HCT116 (cell line): ENCODE measurements at regions not wholly inside any gene's neighbourhood (a gene's known extent, or its start where the extent isn't known, plus 50 kb on each side); places are given as distances from the start of the nearest gene placed in this dataset.

ENCODE experiments used
- ATAC-seq: fragments of 200-7000 bp; cut with Tn5 transposase; 2 replicates; pipeline ENCODE4 v1.9.1; 2020; ENCODE audit warnings: mild to moderate bottlenecking, moderate library complexity
- BruUV-seq: library from RNA; stranded (reverse); fragments of 400-500 nt; replicated peaks from 2 replicates; lab custom pipeline; 2021; lab: Mats Ljungman, UMichigan
- CTCF ChIA-PET: fragments of 300-600 bp; sonication (Branson Sonifier 250); formaldehyde crosslinking; loops from one replicate; lab custom pipeline; 2021; ENCODE audit warnings: antibody characterized with exemption; lab: Charles Lee
- POLR2A ChIA-PET: fragments of 300-600, 350-600 bp; sonication (Branson Sonifier 250); formaldehyde crosslinking; loops from one replicate; lab custom pipeline; 2021; ENCODE audit warnings: antibody characterized with exemption; lab: Charles Lee
- RAD21 ChIA-PET, 2 experiments: fragments of 300-600 bp; sonication (Branson Sonifier 250); formaldehyde crosslinking; loops; one replicate each; lab custom pipeline; 2023; ENCODE audit warnings: low total read pairs in 2 of 2; ENCODE audit not compliant: uncharacterized antibody in 2 of 2, unreplicated experiment in 2 of 2, low non-redundant PET in 1 of 2; lab: Charles Lee
- DNase-seq: peaks from one replicate; pipeline ENCODE4 v3.0.0-alpha.2; 2010; ENCODE audit warnings: low read depth, low spot score
- H2AFZ ChIP-seq: fragments of 200-600 bp; shearing (Covaris generic), sonication (generic); 2 replicates; pipeline ENCODE4 v1.6.1; 2017; ENCODE audit warnings: low read depth, mixed run types, mixed read lengths, antibody characterized with exemption, low read length; ENCODE audit not compliant: poor library complexity, severe bottlenecking
- H3K27ac ChIP-seq: 2 replicates; pipeline ENCODE4 v1.5.1; 2012; ENCODE audit warnings: low read depth, low read length
- H3K27me3 ChIP-seq: fragments of 200-600 bp; sonication (generic); 2 replicates; pipeline ENCODE4 v1.6.1; 2016; ENCODE audit warnings: mixed run types, low read length, mixed read lengths; ENCODE audit not compliant: insufficient read depth
- H3K36me3 ChIP-seq, 2 experiments: fragments of 200-500 bp in 1 of 2; fragments of 200-600 bp in 1 of 2; sonication (Bioruptor generic) in 1 of 2; sonication (generic) in 1 of 2; 2 replicates each; pipeline versions ENCODE4 v1.5.1 to v1.6.1; 2014 to 2016; ENCODE audit warnings: low read length in 2 of 2, inconsistent platforms in 1 of 2, mixed read lengths in 1 of 2, mixed run types in 1 of 2; ENCODE audit not compliant: insufficient read depth in 2 of 2, control insufficient read depth in 1 of 2
- H3K4me1 ChIP-seq, 2 experiments: fragments of 200-600 bp in 1 of 2; sonication (generic) in 1 of 2; 2 replicates each; pipeline versions ENCODE4 v1.5.1 to v1.6.1; 2012 to 2017; ENCODE audit warnings: low read length in 2 of 2, inconsistent platforms in 1 of 2, mild to moderate bottlenecking in 1 of 2, mixed read lengths in 1 of 2, mixed run types in 1 of 2, moderate library complexity in 1 of 2; ENCODE audit not compliant: insufficient read depth in 2 of 2, control insufficient read depth in 1 of 2
- H3K4me2 ChIP-seq: fragments of 200-600 bp; sonication (generic); 2 replicates; pipeline ENCODE4 v1.6.1; 2017; ENCODE audit warnings: mixed run types, low read length, mixed read lengths
- H3K4me3 ChIP-seq, 2 experiments: fragments of 200-600 bp in 1 of 2; sonication (generic) in 1 of 2; replicated peaks in 1 of 2; 2 replicates each; pipeline ENCODE4 v1.5.1; 2011 to 2016; ENCODE audit warnings: low read length in 2 of 2, control low read depth in 1 of 2, low read depth in 1 of 2, mild to moderate bottlenecking in 1 of 2, mixed read lengths in 1 of 2, mixed run types in 1 of 2
- H3K79me2 ChIP-seq: fragments of 200-600 bp; sonication (generic); 2 replicates; pipeline ENCODE4 v1.6.1; 2017; ENCODE audit warnings: mild to moderate bottlenecking, mixed run types, low read length, moderate library complexity, mixed read lengths; ENCODE audit not compliant: insufficient read depth
- H3K9ac ChIP-seq: fragments of 200-600 bp; sonication (generic); 2 replicates; pipeline ENCODE4 v1.6.1; 2016; ENCODE audit warnings: low read length, mixed read lengths
- H3K9me2 ChIP-seq: fragments of 200-600 bp; sonication (generic), shearing (Covaris generic); 2 replicates; pipeline ENCODE4 v1.6.1; 2017; ENCODE audit warnings: mixed run types, mild to moderate bottlenecking, moderate library complexity; ENCODE audit not compliant: insufficient read depth
- H3K9me3 ChIP-seq, 2 experiments: fragments of 200-500 bp in 1 of 2; fragments of 200-600 bp in 1 of 2; sonication (Bioruptor generic) in 1 of 2; sonication (generic) in 1 of 2; 2 replicates each; pipeline ENCODE4 v1.6.1; 2014 to 2017; ENCODE audit warnings: low read length in 2 of 2, mixed read lengths in 2 of 2, inconsistent platforms in 1 of 2, low read depth in 1 of 2, mild to moderate bottlenecking in 1 of 2, mixed run types in 1 of 2, moderate library complexity in 1 of 2; ENCODE audit not compliant: control insufficient read depth in 1 of 2, insufficient read depth in 1 of 2
- H4K20me1 ChIP-seq: fragments of 200-600 bp; sonication (generic), shearing (Covaris generic); 2 replicates; pipeline ENCODE4 v1.6.1; 2017; ENCODE audit warnings: mixed run types, mild to moderate bottlenecking, moderate library complexity; ENCODE audit not compliant: insufficient read depth
- CBX3 ChIP-seq: IDR thresholded peaks from 2 replicates; pipeline ENCODE4 v1.6.1; 2012; ENCODE audit warnings: low read depth
- EGR1 ChIP-seq: IDR thresholded peaks from 2 replicates; pipeline ENCODE4 v1.6.1; 2012; ENCODE audit warnings: low read depth
- ELF1 ChIP-seq: IDR thresholded peaks from 2 replicates; pipeline ENCODE4 v1.6.1; 2012; ENCODE audit warnings: low read depth, borderline replicate concordance
- EZH2 ChIP-seq: fragments of 200-600 bp; sonication (generic); IDR thresholded peaks from 2 replicates; pipeline ENCODE4 v1.6.1; 2017; ENCODE audit warnings: antibody characterized with exemption, mixed run types
- EZH2phosphoT487 ChIP-seq: fragments of 200-600 bp; IDR thresholded peaks from 2 replicates; pipeline ENCODE4 v1.6.1; 2018; ENCODE audit warnings: antibody characterized with exemption, borderline replicate concordance
- FOSL1 ChIP-seq: IDR thresholded peaks from 2 replicates; pipeline ENCODE4 v1.6.1; 2012; ENCODE audit warnings: low read depth
- JUND ChIP-seq: IDR thresholded peaks from 2 replicates; pipeline ENCODE4 v1.6.1; 2012
- POLR2A ChIP-seq: IDR thresholded peaks from 2 replicates; pipeline ENCODE4 v1.7.0; 2011; ENCODE audit warnings: borderline replicate concordance; ENCODE audit not compliant: insufficient read depth, insufficient read length; ENCODE audit errors: extremely low read depth
- POLR2AphosphoS5 ChIP-seq: IDR thresholded peaks from 2 replicates; pipeline ENCODE4 v1.6.1; 2011; ENCODE audit warnings: mild to moderate bottlenecking, low read depth, low read length, moderate library complexity
- RAD21 ChIP-seq: IDR thresholded peaks from 2 replicates; pipeline ENCODE4 v1.6.1; 2012; ENCODE audit warnings: low read depth, mild to moderate bottlenecking
- SIN3A ChIP-seq: IDR thresholded peaks from 2 replicates; pipeline ENCODE4 v1.6.1; 2012; ENCODE audit warnings: low read depth
- SP1 ChIP-seq: IDR thresholded peaks from 2 replicates; pipeline ENCODE4 v1.6.1; 2012; ENCODE audit warnings: low read depth
- SRF ChIP-seq: IDR thresholded peaks from 2 replicates; pipeline ENCODE4 v1.6.1; 2012; ENCODE audit warnings: low read depth
- TCF7L2 ChIP-seq: IDR thresholded peaks from 2 replicates; pipeline ENCODE4 v1.7.0; 2011; ENCODE audit warnings: borderline replicate concordance, inconsistent platforms; ENCODE audit not compliant: insufficient read depth, insufficient read length; ENCODE audit errors: extremely low read depth
- YY1 ChIP-seq: IDR thresholded peaks from 2 replicates; pipeline ENCODE4 v1.6.1; 2011; ENCODE audit warnings: low read length, low read depth, moderate library complexity, mild to moderate bottlenecking; ENCODE audit not compliant: insufficient replicate concordance; ENCODE audit errors: extremely low read depth
- ZNF274 ChIP-seq: fragments of 200-500 bp; sonication (Bioruptor generic); IDR thresholded peaks from 2 replicates; pipeline ENCODE4 v1.6.1; 2014; ENCODE audit warnings: mild to moderate bottlenecking, low read depth, low read length, inconsistent platforms
- intact Hi-C: fragments of 100-400 bp; cut with micrococcal nuclease; formaldehyde crosslinking; loops from 2 replicates; pipeline ENCODE4 v1.10.0; 2022
- TF ChIP-seq, protein P1 (sequence below), 3 experiments: fragments of 200-600 bp in 1 of 3; sonication (generic) in 1 of 3; IDR thresholded peaks in 2 of 3; conservative IDR thresholded peaks in 1 of 3; 2 replicates each; pipeline ENCODE4 v1.5.1; 2012 to 2017; ENCODE audit warnings: low read depth in 2 of 3, low read length in 2 of 3, antibody characterized with exemption in 1 of 3, borderline replicate concordance in 1 of 3, control low read depth in 1 of 3, mild to moderate bottlenecking in 1 of 3, mixed read lengths in 1 of 3, mixed run types in 1 of 3, moderate library complexity in 1 of 3; ENCODE audit not compliant: insufficient read depth in 1 of 3
- TF ChIP-seq, protein P2 (sequence below): IDR thresholded peaks from 2 replicates; pipeline ENCODE4 v1.6.1; 2012; ENCODE audit warnings: low read depth
- TF ChIP-seq, protein P3 (sequence below): IDR thresholded peaks from 2 replicates; pipeline ENCODE4 v1.6.1; 2011; ENCODE audit warnings: mild to moderate bottlenecking, low read length, moderate library complexity; ENCODE audit not compliant: insufficient replicate concordance; ENCODE audit errors: extremely low read depth
- TF ChIP-seq, protein P4 (sequence below): IDR thresholded peaks from 2 replicates; pipeline ENCODE4 v1.6.1; 2012

DNA sequence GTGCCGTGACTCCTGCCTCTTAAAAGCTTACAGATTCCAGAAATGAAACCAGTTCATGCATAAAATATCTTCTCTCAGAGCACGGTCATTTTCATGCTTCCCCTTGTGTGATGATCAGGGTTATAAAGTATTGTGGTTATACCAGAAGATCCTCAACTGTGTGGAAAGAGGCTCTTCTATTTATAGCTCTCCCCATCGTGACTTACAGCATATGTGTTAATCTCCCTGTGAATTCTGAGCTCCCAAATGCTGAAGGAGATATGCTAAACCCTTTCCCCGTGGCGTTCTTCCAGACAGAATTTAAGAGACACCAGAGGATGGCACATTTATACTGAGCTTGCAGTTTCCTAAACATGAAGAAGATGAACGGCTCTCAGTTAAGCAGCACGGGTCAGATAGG lies 158.8 kb downstream of the CDH26 start:
- no peaks in the 10 kb centered on the region for H3K9me3 ChIP-seq
- intact Hi-C loops: no loop called here
- RAD21 ChIA-PET: no interaction called here
- no peaks in the 10 kb centered on the region for H3K79me2 ChIP-seq
- H3K4me1 ChIP-seq: no peaks in the 10 kb centered on the region
- H3K4me3 ChIP-seq: no peak overlapping the region
- no peak for DNase-seq
- CTCF ChIA-PET: no interaction called here
- no peak overlapping the region for H3K9ac ChIP-seq
- H3K4me2 ChIP-seq: no peak overlapping the region
- POLR2A ChIA-PET: no interaction called here
- ATAC-seq: no peak
- H2AFZ ChIP-seq: no peak overlapping the region
- no TSS peak for BruUV-seq
- H3K27ac ChIP-seq: no peak overlapping the region
- peaks cover 41% of the 10 kb centered on the region for H3K27me3 ChIP-seq
- no peaks in the 10 kb centered on the region for H3K36me3 ChIP-seq
- H4K20me1 ChIP-seq: no peaks in the 10 kb centered on the region
- H3K9me2 ChIP-seq: no peaks in the 10 kb centered on the region
- TF ChIP-seq EGR1 (no peak), RAD21 (no peak), EZH2 (no peak), CBX3 (no peak), SP1 (no peak), POLR2AphosphoS5 (no peak), ELF1 (no peak), FOSL1 (no peak), JUND (no peak), SIN3A (no peak), SRF (no peak), EZH2phosphoT487 (no peak), TCF7L2 (no peak), YY1 (no peak), ZNF274 (no peak), POLR2A (no peak)
- TF ChIP-seq, protein P1, sequence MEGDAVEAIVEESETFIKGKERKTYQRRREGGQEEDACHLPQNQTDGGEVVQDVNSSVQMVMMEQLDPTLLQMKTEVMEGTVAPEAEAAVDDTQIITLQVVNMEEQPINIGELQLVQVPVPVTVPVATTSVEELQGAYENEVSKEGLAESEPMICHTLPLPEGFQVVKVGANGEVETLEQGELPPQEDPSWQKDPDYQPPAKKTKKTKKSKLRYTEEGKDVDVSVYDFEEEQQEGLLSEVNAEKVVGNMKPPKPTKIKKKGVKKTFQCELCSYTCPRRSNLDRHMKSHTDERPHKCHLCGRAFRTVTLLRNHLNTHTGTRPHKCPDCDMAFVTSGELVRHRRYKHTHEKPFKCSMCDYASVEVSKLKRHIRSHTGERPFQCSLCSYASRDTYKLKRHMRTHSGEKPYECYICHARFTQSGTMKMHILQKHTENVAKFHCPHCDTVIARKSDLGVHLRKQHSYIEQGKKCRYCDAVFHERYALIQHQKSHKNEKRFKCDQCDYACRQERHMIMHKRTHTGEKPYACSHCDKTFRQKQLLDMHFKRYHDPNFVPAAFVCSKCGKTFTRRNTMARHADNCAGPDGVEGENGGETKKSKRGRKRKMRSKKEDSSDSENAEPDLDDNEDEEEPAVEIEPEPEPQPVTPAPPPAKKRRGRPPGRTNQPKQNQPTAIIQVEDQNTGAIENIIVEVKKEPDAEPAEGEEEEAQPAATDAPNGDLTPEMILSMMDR (IDR thresholded peaks at IDR 0.05 in 2 of 3, conservative IDR thresholded peaks at IDR 0.05 in 1 of 3; ENCODE audit: borderline replicate concordance in 1 of 3, insufficient read depth in 1 of 3, low read depth in 2 of 3, low read length in 2 of 3): no peak
- TF ChIP-seq, protein P2, sequence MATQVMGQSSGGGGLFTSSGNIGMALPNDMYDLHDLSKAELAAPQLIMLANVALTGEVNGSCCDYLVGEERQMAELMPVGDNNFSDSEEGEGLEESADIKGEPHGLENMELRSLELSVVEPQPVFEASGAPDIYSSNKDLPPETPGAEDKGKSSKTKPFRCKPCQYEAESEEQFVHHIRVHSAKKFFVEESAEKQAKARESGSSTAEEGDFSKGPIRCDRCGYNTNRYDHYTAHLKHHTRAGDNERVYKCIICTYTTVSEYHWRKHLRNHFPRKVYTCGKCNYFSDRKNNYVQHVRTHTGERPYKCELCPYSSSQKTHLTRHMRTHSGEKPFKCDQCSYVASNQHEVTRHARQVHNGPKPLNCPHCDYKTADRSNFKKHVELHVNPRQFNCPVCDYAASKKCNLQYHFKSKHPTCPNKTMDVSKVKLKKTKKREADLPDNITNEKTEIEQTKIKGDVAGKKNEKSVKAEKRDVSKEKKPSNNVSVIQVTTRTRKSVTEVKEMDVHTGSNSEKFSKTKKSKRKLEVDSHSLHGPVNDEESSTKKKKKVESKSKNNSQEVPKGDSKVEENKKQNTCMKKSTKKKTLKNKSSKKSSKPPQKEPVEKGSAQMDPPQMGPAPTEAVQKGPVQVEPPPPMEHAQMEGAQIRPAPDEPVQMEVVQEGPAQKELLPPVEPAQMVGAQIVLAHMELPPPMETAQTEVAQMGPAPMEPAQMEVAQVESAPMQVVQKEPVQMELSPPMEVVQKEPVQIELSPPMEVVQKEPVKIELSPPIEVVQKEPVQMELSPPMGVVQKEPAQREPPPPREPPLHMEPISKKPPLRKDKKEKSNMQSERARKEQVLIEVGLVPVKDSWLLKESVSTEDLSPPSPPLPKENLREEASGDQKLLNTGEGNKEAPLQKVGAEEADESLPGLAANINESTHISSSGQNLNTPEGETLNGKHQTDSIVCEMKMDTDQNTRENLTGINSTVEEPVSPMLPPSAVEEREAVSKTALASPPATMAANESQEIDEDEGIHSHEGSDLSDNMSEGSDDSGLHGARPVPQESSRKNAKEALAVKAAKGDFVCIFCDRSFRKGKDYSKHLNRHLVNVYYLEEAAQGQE: no peak
- TF ChIP-seq, protein P3, sequence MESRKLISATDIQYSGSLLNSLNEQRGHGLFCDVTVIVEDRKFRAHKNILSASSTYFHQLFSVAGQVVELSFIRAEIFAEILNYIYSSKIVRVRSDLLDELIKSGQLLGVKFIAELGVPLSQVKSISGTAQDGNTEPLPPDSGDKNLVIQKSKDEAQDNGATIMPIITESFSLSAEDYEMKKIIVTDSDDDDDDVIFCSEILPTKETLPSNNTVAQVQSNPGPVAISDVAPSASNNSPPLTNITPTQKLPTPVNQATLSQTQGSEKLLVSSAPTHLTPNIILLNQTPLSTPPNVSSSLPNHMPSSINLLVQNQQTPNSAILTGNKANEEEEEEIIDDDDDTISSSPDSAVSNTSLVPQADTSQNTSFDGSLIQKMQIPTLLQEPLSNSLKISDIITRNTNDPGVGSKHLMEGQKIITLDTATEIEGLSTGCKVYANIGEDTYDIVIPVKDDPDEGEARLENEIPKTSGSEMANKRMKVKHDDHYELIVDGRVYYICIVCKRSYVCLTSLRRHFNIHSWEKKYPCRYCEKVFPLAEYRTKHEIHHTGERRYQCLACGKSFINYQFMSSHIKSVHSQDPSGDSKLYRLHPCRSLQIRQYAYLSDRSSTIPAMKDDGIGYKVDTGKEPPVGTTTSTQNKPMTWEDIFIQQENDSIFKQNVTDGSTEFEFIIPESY: no peak
- TF ChIP-seq, protein P4, sequence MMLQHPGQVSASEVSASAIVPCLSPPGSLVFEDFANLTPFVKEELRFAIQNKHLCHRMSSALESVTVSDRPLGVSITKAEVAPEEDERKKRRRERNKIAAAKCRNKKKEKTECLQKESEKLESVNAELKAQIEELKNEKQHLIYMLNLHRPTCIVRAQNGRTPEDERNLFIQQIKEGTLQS: no peak
